ENCODE measurements at regions not wholly inside any gene's neighbourhood (a gene's known extent, or its start where the extent isn't known, plus 50 kb on each side); places are given as distances from the start of the nearest gene placed in this dataset.
"Not testable (repeated sequence)": the region's sequence is repeated elsewhere in the genome, so short reads cannot be mapped to it uniquely, and the experiment has no call there.

GRCh38 chr10:111323389-111323966, 246.6 kb downstream of the ADRA2A start:
- Mint-ChIP-seq H3K27me3 (peaks cover 46% of the 10 kb centered on the region), H3K27ac (no peak overlapping the region), H3K4me3 (no peak overlapping the region), H3K36me3 (ENCODE audit: low read depth) (no peaks in the 10 kb centered on the region), H3K9me3 (peaks cover 8% of the 10 kb centered on the region), H3K4me1 (ENCODE audit: low read depth) (no peaks in the 10 kb centered on the region)
- DNase-seq: no peak

GRCh38 chr10:111332174-111332573, 255.3 kb downstream of the ADRA2A start:
- not testable (repeated sequence) for H3K4me1 Mint-ChIP-seq (ENCODE audit: low read depth); H3K9me3 Mint-ChIP-seq; DNase-seq; H3K27ac Mint-ChIP-seq; H3K36me3 Mint-ChIP-seq (ENCODE audit: low read depth); H3K4me3 Mint-ChIP-seq; H3K27me3 Mint-ChIP-seq

GRCh38 chr10:111335826-111336225, 259.0 kb downstream of the ADRA2A start:
- Mint-ChIP-seq H3K27me3 (peaks cover 22% of the 10 kb centered on the region), H3K4me3 (no peak overlapping the region), H3K27ac (no peak overlapping the region), H3K36me3 (ENCODE audit: low read depth) (no peaks in the 10 kb centered on the region), H3K4me1 (ENCODE audit: low read depth) (no peaks in the 10 kb centered on the region), H3K9me3 (peaks cover 10% of the 10 kb centered on the region)
- no peak for DNase-seq

- Mint-ChIP-seq H3K4me1 (ENCODE audit: low read depth) (no peaks in the 10 kb centered on the region), H3K27me3 (peaks cover 28% of the 10 kb centered on the region), H3K27ac (no peak overlapping the region), H3K4me3 (no peak overlapping the region), H3K36me3 (ENCODE audit: low read depth) (no peaks in the 10 kb centered on the region), H3K9me3 (peaks cover 28% of the 10 kb centered on the region)
- no peak for DNase-seq
Observed at GRCh38 chr10:111338035-111338434, 261.2 kb downstream of the ADRA2A start.

GRCh38 chr10:111338805-111339204, 262.0 kb downstream of the ADRA2A start:
- DNase-seq: no peak
- Mint-ChIP-seq H3K27ac (no peak overlapping the region), H3K4me1 (ENCODE audit: low read depth) (no peaks in the 10 kb centered on the region), H3K27me3 (peaks cover 30% of the 10 kb centered on the region), H3K9me3 (peaks cover 31% of the 10 kb centered on the region), H3K4me3 (no peak overlapping the region), H3K36me3 (ENCODE audit: low read depth) (no peaks in the 10 kb centered on the region)

GRCh38 chr10:111344804-111345203, 268.0 kb downstream of the ADRA2A start:
- H3K4me3 Mint-ChIP-seq: no peak overlapping the region
- H3K27me3 Mint-ChIP-seq: peaks cover 36% of the 10 kb centered on the region
- H3K9me3 Mint-ChIP-seq: peaks cover 30% of the 10 kb centered on the region
- no peaks in the 10 kb centered on the region for H3K4me1 Mint-ChIP-seq (ENCODE audit: low read depth)
- no peaks in the 10 kb centered on the region for H3K36me3 Mint-ChIP-seq (ENCODE audit: low read depth)
- DNase-seq: no peak
- H3K27ac Mint-ChIP-seq: no peak overlapping the region

GRCh38 chr10:111347386-111348013, 270.7 kb downstream of the ADRA2A start:
- H3K27ac Mint-ChIP-seq: no peak overlapping the region
- no peak for DNase-seq
- H3K27me3 Mint-ChIP-seq: peaks cover 54% of the 10 kb centered on the region
- no peaks in the 10 kb centered on the region for H3K36me3 Mint-ChIP-seq (ENCODE audit: low read depth)
- no peaks in the 10 kb centered on the region for H3K4me1 Mint-ChIP-seq (ENCODE audit: low read depth)
- H3K9me3 Mint-ChIP-seq: peaks cover 6% of the 10 kb centered on the region
- H3K4me3 Mint-ChIP-seq: no peak overlapping the region

- Mint-ChIP-seq H3K27me3 (peaks cover 48% of the 10 kb centered on the region), H3K4me3 (no peak overlapping the region), H3K36me3 (ENCODE audit: low read depth) (no peaks in the 10 kb centered on the region), H3K27ac (no peak overlapping the region), H3K9me3 (peaks cover 3% of the 10 kb centered on the region), H3K4me1 (ENCODE audit: low read depth) (no peaks in the 10 kb centered on the region)
- no peak for DNase-seq
Observed at GRCh38 chr10:111348076-111348475, 271.2 kb downstream of the ADRA2A start.

GRCh38 chr10:111354859-111355258, 278.0 kb downstream of the ADRA2A start:
- H3K27me3 Mint-ChIP-seq: peaks cover 51% of the 10 kb centered on the region
- no peak overlapping the region for H3K4me3 Mint-ChIP-seq
- H3K9me3 Mint-ChIP-seq: no peaks in the 10 kb centered on the region
- DNase-seq: no peak
- no peaks in the 10 kb centered on the region for H3K4me1 Mint-ChIP-seq (ENCODE audit: low read depth)
- H3K36me3 Mint-ChIP-seq (ENCODE audit: low read depth): no peaks in the 10 kb centered on the region
- H3K27ac Mint-ChIP-seq: no peak overlapping the region

GRCh38 chr10:111356571-111356970, 279.7 kb downstream of the ADRA2A start:
- Mint-ChIP-seq H3K27ac (no peak overlapping the region), H3K9me3 (no peaks in the 10 kb centered on the region), H3K4me1 (ENCODE audit: low read depth) (no peaks in the 10 kb centered on the region), H3K4me3 (no peak overlapping the region), H3K36me3 (ENCODE audit: low read depth) (no peaks in the 10 kb centered on the region), H3K27me3 (peaks cover 36% of the 10 kb centered on the region)
- DNase-seq: no peak

- DNase-seq: no peak
- Mint-ChIP-seq H3K27me3 (peaks cover 29% of the 10 kb centered on the region), H3K9me3 (no peaks in the 10 kb centered on the region), H3K4me3 (no peak overlapping the region), H3K36me3 (ENCODE audit: low read depth) (no peaks in the 10 kb centered on the region), H3K27ac (no peak overlapping the region), H3K4me1 (ENCODE audit: low read depth) (no peaks in the 10 kb centered on the region)
Observed at GRCh38 chr10:111357859-111358258, 281.0 kb downstream of the ADRA2A start.

- Mint-ChIP-seq H3K27ac (no peak overlapping the region), H3K27me3 (peaks cover 29% of the 10 kb centered on the region), H3K9me3 (no peaks in the 10 kb centered on the region), H3K36me3 (ENCODE audit: low read depth) (no peaks in the 10 kb centered on the region), H3K4me3 (no peak overlapping the region), H3K4me1 (ENCODE audit: low read depth) (no peaks in the 10 kb centered on the region)
- DNase-seq: no peak
Observed at GRCh38 chr10:111360260-111360925, 283.6 kb downstream of the ADRA2A start.

- no peaks in the 10 kb centered on the region for H3K4me1 Mint-ChIP-seq (ENCODE audit: low read depth)
- DNase-seq: no peak
Observed at GRCh38 chr10:111367531-111367930, 290.7 kb downstream of the ADRA2A start.

GRCh38 chr10:111370101-111370500, 293.3 kb downstream of the ADRA2A start:
- no peak overlapping the region for H3K4me3 Mint-ChIP-seq
- peaks cover 15% of the 10 kb centered on the region for H3K27me3 Mint-ChIP-seq
- no peak overlapping the region for H3K27ac Mint-ChIP-seq
- H3K36me3 Mint-ChIP-seq (ENCODE audit: low read depth): no peaks in the 10 kb centered on the region
- no peaks in the 10 kb centered on the region for H3K4me1 Mint-ChIP-seq (ENCODE audit: low read depth)
- H3K9me3 Mint-ChIP-seq: no peaks in the 10 kb centered on the region
- no peak for DNase-seq

More at GRCh38 chr10:111367531-111367930, 290.7 kb downstream of the ADRA2A start:
- no peak overlapping the region for H3K27ac Mint-ChIP-seq
- peaks cover 21% of the 10 kb centered on the region for H3K27me3 Mint-ChIP-seq
- H3K9me3 Mint-ChIP-seq: no peaks in the 10 kb centered on the region
- H3K36me3 Mint-ChIP-seq (ENCODE audit: low read depth): no peaks in the 10 kb centered on the region
- H3K4me3 Mint-ChIP-seq: no peak overlapping the region

- Mint-ChIP-seq H3K27ac (no peak overlapping the region), H3K4me3 (no peak overlapping the region), H3K27me3 (peaks cover 17% of the 10 kb centered on the region), H3K4me1 (ENCODE audit: low read depth) (no peaks in the 10 kb centered on the region), H3K9me3 (no peaks in the 10 kb centered on the region), H3K36me3 (ENCODE audit: low read depth) (no peaks in the 10 kb centered on the region)
- DNase-seq: no peak
Observed at GRCh38 chr10:111373696-111374095, 296.9 kb downstream of the ADRA2A start.

All from activated T-cell treated with anti-CD3 and anti-CD28 coated beads, Interleukin-2, amount 50 U/mL, for 24 hours (primary cell).